ENCODE measurements at regions not wholly inside any gene's neighbourhood (a gene's known extent, or its start where the extent isn't known, plus 50 kb on each side); places are given as distances from the start of the nearest gene placed in this dataset.

DNA sequence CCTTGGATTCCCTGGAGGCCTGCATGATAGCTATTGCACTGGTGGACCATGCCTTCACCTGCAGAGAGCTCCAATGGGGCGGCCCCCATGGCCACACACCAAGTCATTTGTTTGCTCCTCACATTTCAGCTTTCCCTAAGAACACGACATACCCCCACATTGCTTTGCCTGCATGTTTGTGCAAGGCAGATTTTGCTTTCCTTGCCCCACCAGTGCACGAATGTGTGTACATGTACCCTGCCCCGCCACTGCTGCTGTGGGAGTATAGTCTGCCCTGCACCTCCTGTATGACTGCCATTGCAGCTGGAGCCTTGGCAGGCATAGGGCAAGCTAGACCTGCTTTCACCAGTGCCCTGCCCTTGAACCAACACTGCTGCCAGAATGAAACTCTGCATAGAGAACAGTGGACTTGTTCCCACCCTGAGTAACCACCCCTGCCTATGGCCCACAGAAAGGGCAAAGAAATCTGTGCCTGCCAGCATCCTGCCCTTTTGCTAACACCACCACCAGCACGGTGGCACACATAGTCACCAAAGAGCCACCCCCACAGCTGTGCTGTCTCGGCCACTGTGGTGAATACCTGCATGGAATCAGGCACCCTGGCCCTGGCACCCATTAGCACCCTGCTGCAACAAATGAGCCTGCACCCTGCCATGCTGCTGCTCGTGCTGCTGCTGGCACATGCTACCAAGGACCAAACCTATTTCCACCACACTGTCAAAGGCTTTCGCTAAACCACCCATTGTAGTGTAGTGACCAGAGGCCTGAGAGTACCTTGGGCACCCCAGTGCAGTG, 661.7 kb upstream of the FAM241A start:
- TF ChIP-seq CTCF (IDR thresholded peaks at IDR 0.05) (no peak), POLR2A (IDR thresholded peaks at IDR 0.05) (no peak), EP300 (IDR thresholded peaks at IDR 0.05) (no peak)
